ENCODE measurements at regions not wholly inside any gene's neighbourhood (a gene's known extent, or its start where the extent isn't known, plus 50 kb on each side); places are given as distances from the start of the nearest gene placed in this dataset.

GRCh38 chr14:85087201-85087600 lies 442.7 kb upstream of the FLRT2 start:
- no peak overlapping the region for H3K4me3 ChIP-seq (ENCODE audit: low read depth, low read length)
- TF ChIP-seq CTCF (IDR thresholded peaks at IDR 0.05; ENCODE audit: low read depth, low read length) (no peak), POLR2A (IDR thresholded peaks at IDR 0.05; ENCODE audit: extremely low read depth, insufficient read length) (no peak), MAX (IDR thresholded peaks at IDR 0.05; ENCODE audit: low read depth, low read length) (no peak), MYC (IDR thresholded peaks at IDR 0.05; ENCODE audit: low read depth, low read length) (no peak)

GRCh38 chr14:85088192-85088591 lies 441.8 kb upstream of the FLRT2 start:
- DNase-seq (ENCODE audit: low read depth) = no peak
- no peak overlapping the region for H3K4me3 ChIP-seq (ENCODE audit: low read depth, low read length)
- TF ChIP-seq MYC (IDR thresholded peaks at IDR 0.05; ENCODE audit: low read depth, low read length) (no peak), POLR2A (IDR thresholded peaks at IDR 0.05; ENCODE audit: extremely low read depth, insufficient read length) (no peak), CTCF (IDR thresholded peaks at IDR 0.05; ENCODE audit: low read depth, low read length) (no peak), MAX (IDR thresholded peaks at IDR 0.05; ENCODE audit: low read depth, low read length) (no peak)

More at GRCh38 chr14:85087201-85087600, 442.7 kb upstream of the FLRT2 start:
- no peak for DNase-seq (ENCODE audit: low read depth)

- no peak for DNase-seq (ENCODE audit: low read depth)
- TF ChIP-seq MYC (IDR thresholded peaks at IDR 0.05; ENCODE audit: low read depth, low read length) (no peak), MAX (IDR thresholded peaks at IDR 0.05; ENCODE audit: low read depth, low read length) (no peak), POLR2A (IDR thresholded peaks at IDR 0.05; ENCODE audit: extremely low read depth, insufficient read length) (no peak), CTCF (IDR thresholded peaks at IDR 0.05; ENCODE audit: low read depth, low read length) (no peak)
- no peak overlapping the region for H3K4me3 ChIP-seq (ENCODE audit: low read depth, low read length)
These were observed 439.3 kb upstream of the FLRT2 start for GRCh38 chr14:85090681-85091080.

- DNase-seq (ENCODE audit: low read depth) = no peak
These were observed 436.2 kb upstream of the FLRT2 start for GRCh38 chr14:85093631-85094330.

GRCh38 chr14:85102591-85102990 lies 427.4 kb upstream of the FLRT2 start:
- DNase-seq (ENCODE audit: low read depth) = no peak
- no peak for TF ChIP-seq MYC (IDR thresholded peaks at IDR 0.05; ENCODE audit: low read depth, low read length)
- TF ChIP-seq POLR2A (IDR thresholded peaks at IDR 0.05; ENCODE audit: extremely low read depth, insufficient read length) = no peak
- TF ChIP-seq MAX (IDR thresholded peaks at IDR 0.05; ENCODE audit: low read depth, low read length) = no peak
- no peak for TF ChIP-seq CTCF (IDR thresholded peaks at IDR 0.05; ENCODE audit: low read depth, low read length)
- H3K4me3 ChIP-seq (ENCODE audit: low read depth, low read length) = no peak overlapping the region

More at GRCh38 chr14:85093631-85094330, 436.2 kb upstream of the FLRT2 start:
- TF ChIP-seq POLR2A (IDR thresholded peaks at IDR 0.05; ENCODE audit: extremely low read depth, insufficient read length) (no peak), CTCF (IDR thresholded peaks at IDR 0.05; ENCODE audit: low read depth, low read length) (no peak)
- no peak overlapping the region for H3K4me3 ChIP-seq (ENCODE audit: low read depth, low read length)

Measured in NB4 (cell line).